ENCODE measurements at regions not wholly inside any gene's neighbourhood (a gene's known extent, or its start where the extent isn't known, plus 50 kb on each side); places are given as distances from the start of the nearest gene placed in this dataset.

DNA sequence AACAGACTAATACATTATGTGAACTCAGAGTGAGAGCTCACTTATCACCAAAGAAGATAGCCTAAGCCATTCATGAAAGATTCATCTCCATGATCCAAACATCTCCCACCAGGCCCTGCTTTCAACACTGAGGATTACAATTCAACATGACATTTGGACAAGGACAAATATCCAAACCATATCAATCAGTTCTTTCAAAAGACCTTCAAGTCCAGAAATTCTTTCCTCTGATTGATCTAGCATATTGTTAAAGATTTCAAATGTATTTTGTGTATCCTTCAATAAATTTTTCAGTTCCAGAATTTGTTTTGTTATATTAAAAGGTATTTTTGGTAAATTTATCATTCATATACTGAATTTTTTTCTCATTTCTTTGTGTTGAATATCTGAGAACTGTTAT lies 1055.8 kb downstream of the SLC6A15 start:
- Histone ChIP-seq H3K4me1 (ENCODE audit: low read length) (no peaks in the 10 kb centered on the region), H3K79me2 (ENCODE audit: low read length) (no peaks in the 10 kb centered on the region), H3K36me3 (replicated peaks; ENCODE audit: low read depth, low read length) (peaks cover 4% of the 10 kb centered on the region), H3K9ac (ENCODE audit: low read length) (no peak overlapping the region), H3K4me3 (ENCODE audit: low read length) (no peak overlapping the region), H4K20me1 (ENCODE audit: insufficient read depth, low read length) (no peaks in the 10 kb centered on the region), H3K27me3 (ENCODE audit: low read depth, low read length) (no peaks in the 10 kb centered on the region), H3K4me2 (ENCODE audit: low read length) (no peak overlapping the region), H3K27ac (ENCODE audit: low read length) (no peak overlapping the region), H3K9me3 (ENCODE audit: insufficient read depth, low read length) (peaks cover 3% of the 10 kb centered on the region; the same call in 1 of the 2 replicates), H2AFZ (ENCODE audit: low read depth, low read length) (no peak overlapping the region)
- TF ChIP-seq, protein P1, sequence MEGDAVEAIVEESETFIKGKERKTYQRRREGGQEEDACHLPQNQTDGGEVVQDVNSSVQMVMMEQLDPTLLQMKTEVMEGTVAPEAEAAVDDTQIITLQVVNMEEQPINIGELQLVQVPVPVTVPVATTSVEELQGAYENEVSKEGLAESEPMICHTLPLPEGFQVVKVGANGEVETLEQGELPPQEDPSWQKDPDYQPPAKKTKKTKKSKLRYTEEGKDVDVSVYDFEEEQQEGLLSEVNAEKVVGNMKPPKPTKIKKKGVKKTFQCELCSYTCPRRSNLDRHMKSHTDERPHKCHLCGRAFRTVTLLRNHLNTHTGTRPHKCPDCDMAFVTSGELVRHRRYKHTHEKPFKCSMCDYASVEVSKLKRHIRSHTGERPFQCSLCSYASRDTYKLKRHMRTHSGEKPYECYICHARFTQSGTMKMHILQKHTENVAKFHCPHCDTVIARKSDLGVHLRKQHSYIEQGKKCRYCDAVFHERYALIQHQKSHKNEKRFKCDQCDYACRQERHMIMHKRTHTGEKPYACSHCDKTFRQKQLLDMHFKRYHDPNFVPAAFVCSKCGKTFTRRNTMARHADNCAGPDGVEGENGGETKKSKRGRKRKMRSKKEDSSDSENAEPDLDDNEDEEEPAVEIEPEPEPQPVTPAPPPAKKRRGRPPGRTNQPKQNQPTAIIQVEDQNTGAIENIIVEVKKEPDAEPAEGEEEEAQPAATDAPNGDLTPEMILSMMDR (IDR thresholded peaks at IDR 0.05; ENCODE audit: low read depth, low read length), result no peak
- no peak for TF ChIP-seq EZH2phosphoT487 (IDR thresholded peaks at IDR 0.05; ENCODE audit: low read depth)

DNA sequence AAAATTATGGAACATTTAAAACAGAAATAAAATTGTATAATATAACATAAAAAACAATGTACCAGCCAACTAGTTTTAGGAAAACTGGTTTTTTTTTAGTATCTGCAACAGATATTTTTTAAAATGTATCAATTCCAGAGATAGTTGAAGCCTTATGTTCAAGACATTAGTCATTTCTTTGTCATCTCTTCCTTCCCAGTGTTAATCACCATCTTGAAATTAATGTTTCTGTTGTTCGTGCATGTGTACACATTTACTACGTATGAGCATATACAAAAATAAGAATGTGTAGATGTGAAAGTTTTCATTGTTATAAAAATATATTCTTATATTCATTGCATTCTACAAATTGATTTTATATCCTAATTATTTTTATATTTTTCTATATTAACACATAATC lies 1062.1 kb downstream of the SLC6A15 start:
- TF ChIP-seq, protein P1 (IDR thresholded peaks at IDR 0.05; ENCODE audit: low read depth, low read length), result no peak
- no peak for TF ChIP-seq EZH2phosphoT487 (IDR thresholded peaks at IDR 0.05; ENCODE audit: low read depth)
- Histone ChIP-seq H3K9ac (ENCODE audit: low read length) (no peak overlapping the region), H3K9me3 (ENCODE audit: insufficient read depth, low read length) (no peaks in the 10 kb centered on the region), H2AFZ (ENCODE audit: low read depth, low read length) (no peak overlapping the region), H3K79me2 (ENCODE audit: low read length) (no peaks in the 10 kb centered on the region), H3K4me3 (ENCODE audit: low read length) (no peak overlapping the region), H3K4me1 (ENCODE audit: low read length) (no peaks in the 10 kb centered on the region), H4K20me1 (ENCODE audit: insufficient read depth, low read length) (no peaks in the 10 kb centered on the region), H3K4me2 (ENCODE audit: low read length) (no peak overlapping the region), H3K27ac (ENCODE audit: low read length) (no peak overlapping the region), H3K36me3 (replicated peaks; ENCODE audit: low read depth, low read length) (no peaks in the 10 kb centered on the region), H3K27me3 (ENCODE audit: low read depth, low read length) (no peaks in the 10 kb centered on the region)

DNA sequence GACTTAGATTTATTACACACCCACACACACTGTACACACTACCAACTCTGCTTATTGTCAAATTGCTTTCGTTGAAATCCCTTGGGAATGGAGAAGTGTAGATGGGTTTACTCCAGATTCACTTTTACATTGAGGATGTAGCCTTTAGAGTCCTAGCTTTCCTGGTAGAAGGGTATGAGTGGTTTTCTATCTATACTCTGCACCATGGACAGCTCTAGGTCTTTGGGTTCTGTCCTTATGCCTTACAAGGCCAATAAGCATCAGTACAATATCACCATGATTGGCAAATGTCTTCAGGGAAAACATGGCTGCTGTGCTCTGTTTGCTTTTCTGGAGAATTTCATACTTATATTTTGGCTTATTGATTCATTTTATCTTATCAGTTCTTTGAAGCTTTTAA lies 1063.9 kb downstream of the SLC6A15 start:
- H4K20me1 ChIP-seq (ENCODE audit: insufficient read depth, low read length), result no peaks in the 10 kb centered on the region
- no peaks in the 10 kb centered on the region for H3K79me2 ChIP-seq (ENCODE audit: low read length)
- H3K9me3 ChIP-seq (ENCODE audit: insufficient read depth, low read length), result no peaks in the 10 kb centered on the region
- H3K27me3 ChIP-seq (ENCODE audit: low read depth, low read length), result no peaks in the 10 kb centered on the region
- H3K9ac ChIP-seq (ENCODE audit: low read length), result no peak overlapping the region
- H3K36me3 ChIP-seq (replicated peaks; ENCODE audit: low read depth, low read length), result no peaks in the 10 kb centered on the region
- TF ChIP-seq, protein P1 (IDR thresholded peaks at IDR 0.05; ENCODE audit: low read depth, low read length), result no peak
- no peak for TF ChIP-seq EZH2phosphoT487 (IDR thresholded peaks at IDR 0.05; ENCODE audit: low read depth)
- no peak overlapping the region for H3K27ac ChIP-seq (ENCODE audit: low read length)
- no peak overlapping the region for H2AFZ ChIP-seq (ENCODE audit: low read depth, low read length)
- no peaks in the 10 kb centered on the region for H3K4me1 ChIP-seq (ENCODE audit: low read length)
- no peak overlapping the region for H3K4me3 ChIP-seq (ENCODE audit: low read length)
- H3K4me2 ChIP-seq (ENCODE audit: low read length), result no peak overlapping the region

DNA sequence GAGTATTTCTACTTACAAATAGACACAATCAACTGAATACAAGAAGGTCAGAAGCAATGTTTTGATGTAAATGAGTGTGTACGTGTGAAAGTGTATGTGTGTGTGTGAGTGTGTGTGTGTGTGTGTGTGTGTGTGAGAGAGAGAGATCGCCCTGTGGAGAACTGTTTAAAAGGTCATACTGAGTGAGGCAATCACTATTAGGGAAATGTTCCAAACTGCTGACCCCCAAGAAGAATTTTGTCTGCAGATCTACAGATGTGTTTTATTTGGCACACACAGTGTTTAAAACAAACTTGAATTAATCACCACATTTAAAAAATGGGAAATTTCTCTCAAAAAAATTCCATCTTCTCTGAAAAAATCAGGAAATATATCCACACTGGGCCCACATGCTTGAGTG lies 1069.1 kb downstream of the SLC6A15 start:
- Histone ChIP-seq H3K27me3 (ENCODE audit: low read depth, low read length) (no peaks in the 10 kb centered on the region), H3K27ac (ENCODE audit: low read length) (no peak overlapping the region), H3K9me3 (ENCODE audit: insufficient read depth, low read length) (no peaks in the 10 kb centered on the region), H3K36me3 (replicated peaks; ENCODE audit: low read depth, low read length) (no peaks in the 10 kb centered on the region), H3K79me2 (ENCODE audit: low read length) (no peaks in the 10 kb centered on the region), H2AFZ (ENCODE audit: low read depth, low read length) (no peak overlapping the region), H3K9ac (ENCODE audit: low read length) (no peak overlapping the region), H3K4me2 (ENCODE audit: low read length) (no peak overlapping the region), H3K4me3 (ENCODE audit: low read length) (no peak overlapping the region), H3K4me1 (ENCODE audit: low read length) (0 out of 2 replicates have a peak, but pooled peaks cover 4% of the 10 kb centered on the region), H4K20me1 (ENCODE audit: insufficient read depth, low read length) (no peaks in the 10 kb centered on the region)
- TF ChIP-seq, protein P1 (IDR thresholded peaks at IDR 0.05; ENCODE audit: low read depth, low read length), result no peak
- no peak for TF ChIP-seq EZH2phosphoT487 (IDR thresholded peaks at IDR 0.05; ENCODE audit: low read depth)
